ENCODE measurements at regions not wholly inside any gene's neighbourhood (a gene's known extent, or its start where the extent isn't known, plus 50 kb on each side); places are given as distances from the start of the nearest gene placed in this dataset.

- no peaks in the 10 kb centered on the region for H3K27me3 ChIP-seq
- no peaks in the 10 kb centered on the region for H3K9me3 ChIP-seq
- no peak for TF ChIP-seq CTCF (IDR thresholded peaks at IDR 0.05)
- DNase-seq (ENCODE audit: low spot score), result no peak
- no peaks in the 10 kb centered on the region for H3K4me1 ChIP-seq
- no peak overlapping the region for H3K27ac ChIP-seq
- no peaks in the 10 kb centered on the region for H3K36me3 ChIP-seq
- H3K4me3 ChIP-seq, result no peak overlapping the region
These were observed 561.3 kb downstream of the FGF9 start for GRCh38 chr13:22232186-22232585.

GRCh38 chr13:22235285-22235949 is 564.5 kb downstream of the FGF9 start:
- no peak for TF ChIP-seq CTCF (IDR thresholded peaks at IDR 0.05)
- no peak overlapping the region for H3K4me3 ChIP-seq

GRCh38 chr13:22235950-22236290 is 565.0 kb downstream of the FGF9 start:
- no peaks in the 10 kb centered on the region for H3K27me3 ChIP-seq
- H3K4me3 ChIP-seq, result no peak overlapping the region
- no peaks in the 10 kb centered on the region for H3K9me3 ChIP-seq
- no peak for DNase-seq (ENCODE audit: low spot score)
- no peak overlapping the region for H3K27ac ChIP-seq
- TF ChIP-seq CTCF (IDR thresholded peaks at IDR 0.05), result no peak
- no peaks in the 10 kb centered on the region for H3K36me3 ChIP-seq
- H3K4me1 ChIP-seq, result no peaks in the 10 kb centered on the region

More at GRCh38 chr13:22235285-22235949, 564.5 kb downstream of the FGF9 start:
- Histone ChIP-seq H3K27me3 (no peaks in the 10 kb centered on the region), H3K4me1 (no peaks in the 10 kb centered on the region), H3K36me3 (no peaks in the 10 kb centered on the region), H3K9me3 (no peaks in the 10 kb centered on the region), H3K27ac (no peak overlapping the region)
- DNase-seq (ENCODE audit: low spot score), result no peak

- Histone ChIP-seq H3K9me3 (no peaks in the 10 kb centered on the region), H3K4me3 (no peak overlapping the region), H3K4me1 (no peaks in the 10 kb centered on the region), H3K27me3 (no peaks in the 10 kb centered on the region), H3K27ac (no peak overlapping the region), H3K36me3 (no peaks in the 10 kb centered on the region)
- no peak for TF ChIP-seq CTCF (IDR thresholded peaks at IDR 0.05)
- DNase-seq (ENCODE audit: low spot score), result no peak
These were observed 567.4 kb downstream of the FGF9 start for GRCh38 chr13:22238269-22238668.

- Histone ChIP-seq H3K27ac (no peak overlapping the region), H3K4me3 (no peak overlapping the region), H3K4me1 (no peaks in the 10 kb centered on the region), H3K9me3 (no peaks in the 10 kb centered on the region), H3K27me3 (no peaks in the 10 kb centered on the region), H3K36me3 (no peaks in the 10 kb centered on the region)
- TF ChIP-seq CTCF (IDR thresholded peaks at IDR 0.05), result no peak
- DNase-seq (ENCODE audit: low spot score), result no peak
These were observed 569.8 kb downstream of the FGF9 start for GRCh38 chr13:22240716-22241115.

Data from right atrium auricular region (tissue), 2 donors.